Vagina (tissue), 2 donors: ENCODE measurements at regions not wholly inside any gene's neighbourhood (a gene's known extent, or its start where the extent isn't known, plus 50 kb on each side); places are given as distances from the start of the nearest gene placed in this dataset.

ENCODE experiments used
- CTCF ChIP-seq, 3 experiments: fragments of 450-650 bp in 2 of 3; fragments of 200-600 bp in 1 of 3; sonication (generic) in 1 of 3; IDR thresholded peaks; one replicate each; pipeline ENCODE4 v1.5.1; 2017 to 2019; ENCODE audit warnings: antibody characterized with exemption in 3 of 3, mild to moderate bottlenecking in 2 of 3, moderate library complexity in 2 of 3
- POLR2A ChIP-seq, 2 donors: fragments of 450-650 bp; IDR thresholded peaks; one replicate each; pipeline ENCODE4 v1.6.1; 2017; ENCODE audit warnings: antibody characterized with exemption in 2 of 2, mild to moderate bottlenecking in 2 of 2, moderate library complexity in 2 of 2

DNA sequence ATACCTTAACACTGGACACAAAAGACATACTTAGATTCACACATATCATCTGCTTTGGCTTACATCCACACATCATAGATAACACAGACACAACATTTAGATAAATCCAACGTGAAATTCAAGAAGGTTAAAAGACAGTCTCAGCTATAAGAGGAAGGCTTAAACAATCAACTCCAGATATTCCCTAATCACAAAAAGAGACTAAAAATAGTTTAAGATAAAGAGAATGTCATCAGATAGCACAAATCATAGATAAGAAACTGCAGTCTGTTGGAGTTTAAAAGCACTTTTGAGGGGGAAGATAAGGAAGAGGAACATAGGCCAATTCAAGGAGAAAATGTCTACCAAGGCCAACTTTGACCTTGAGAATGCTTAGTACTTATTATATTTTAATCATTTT is 504.8 kb downstream of the JRKL start:
- TF ChIP-seq CTCF (IDR thresholded peaks at IDR 0.05): no peak
- TF ChIP-seq POLR2A (IDR thresholded peaks at IDR 0.05): no peak
